C4-2B (cell line): ENCODE measurements at regions not wholly inside any gene's neighbourhood (a gene's known extent, or its start where the extent isn't known, plus 50 kb on each side); places are given as distances from the start of the nearest gene placed in this dataset.
"Not testable (repeated sequence)": the region's sequence is repeated elsewhere in the genome, so short reads cannot be mapped to it uniquely, and the experiment has no call there.

Experiments used
- CTCF ChIP-seq: fragments of 450-650 bp; conservative IDR thresholded peaks from 2 replicates; pipeline ENCODE4 v1.5.1; 2017; ENCODE audit warnings: mild to moderate bottlenecking
- ZFX ChIP-seq: fragments of 450-650 bp; IDR thresholded peaks from 2 replicates; pipeline ENCODE4 v1.6.1; 2017

GRCh38 chr14:105668021-105668420, 141.6 kb downstream of the TMEM121 start:
- TF ChIP-seq CTCF, ZFX: not testable (repeated sequence)
